Left cardiac atrium (tissue), 4 donors: ENCODE measurements at regions not wholly inside any gene's neighbourhood (a gene's known extent, or its start where the extent isn't known, plus 50 kb on each side); places are given as distances from the start of the nearest gene placed in this dataset.

Experiments
- ATAC-seq, 2 donors: fragments of 200-7000 bp; cut with Tn5 transposase; one replicate each; pipeline ENCODE4 v1.9.1; 2020; ENCODE audit warnings: mild to moderate bottlenecking in 2 of 2, moderate library complexity in 2 of 2
- DNase-seq: peaks from one replicate; pipeline ENCODE4 v3.0.0-alpha.2; 2020
- intact Hi-C, 2 donors: fragments of 100-400 bp; cut with DNase I; formaldehyde crosslinking; loops; one replicate each; pipeline versions ENCODE4 v1.14.1 to v1.15.1; 2022 to 2023
- donor health status: DM: no; HTN: yes; CAD: no.
- donor health status: DM: no; HTN: yes; CAD: no; lungs with severe emphysema.
- donor health status: DM: yes; HTN: yes; CAD: no.
- donor health status: Dilated cardiomyopathy.

- intact Hi-C loops = no loop called here
- ATAC-seq (no peak), DNase-seq (no peak)
Measured at GRCh38 chr3:160157321-160157720, 67.9 kb upstream of the C3orf80 start.

DNA sequence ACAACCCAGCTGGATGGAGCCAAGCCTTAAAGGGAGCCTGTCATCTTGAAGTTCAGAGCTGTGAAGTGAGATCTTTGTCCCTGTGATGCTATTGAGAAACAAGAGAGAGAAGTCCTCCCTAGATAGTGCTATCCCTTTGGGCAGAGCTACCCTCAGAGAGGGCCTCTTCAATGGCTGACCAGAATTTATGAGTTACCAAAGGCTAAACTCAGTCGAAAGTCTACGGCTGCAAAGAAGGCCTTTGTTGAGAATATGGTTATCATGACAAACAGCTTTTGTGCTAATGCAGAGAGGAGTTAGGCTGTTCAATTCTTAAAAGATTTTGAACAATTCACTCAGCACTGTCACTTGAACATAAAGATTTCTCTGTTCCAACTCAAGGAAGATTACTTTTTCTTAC lies 65.9 kb upstream of the C3orf80 start:
- intact Hi-C loops = no loop called here
- ATAC-seq (no peak), DNase-seq (no peak)

GRCh38 chr3:160159806-160160205 lies 65.4 kb upstream of the C3orf80 start:
- intact Hi-C loops = loop anchor here (5.0 to 10.0 kb wide), 3 partner anchors 175 to 255 kb away; no protein-coding TSS in a partner anchor
- DNase-seq = no peak
- ATAC-seq = no peak

DNA sequence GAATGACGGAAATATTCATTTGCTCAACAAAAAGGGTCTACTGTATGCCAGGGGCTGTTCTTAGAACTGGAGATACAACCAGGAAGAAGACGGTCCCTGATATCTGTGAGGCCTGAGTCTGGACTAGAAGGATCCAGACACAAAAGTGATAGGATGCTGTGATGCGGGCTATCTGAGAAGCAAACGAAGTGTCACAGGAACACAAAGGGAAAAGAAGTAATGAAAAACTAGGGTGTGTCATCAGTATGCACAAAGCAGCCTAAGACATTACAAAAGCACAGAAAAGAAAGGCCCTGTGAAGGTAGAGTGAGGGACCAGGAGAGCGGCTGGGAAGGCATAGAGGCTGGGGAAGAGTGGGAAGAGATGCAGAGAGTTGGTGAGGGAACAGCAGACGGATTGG lies 63.3 kb upstream of the C3orf80 start:
- ATAC-seq (no peak), DNase-seq (no peak)
- intact Hi-C loops = loop anchor here (2.0 to 10.0 kb wide), 4 partner anchors 173 to 253 kb away; no protein-coding TSS in a partner anchor

- no peak for DNase-seq
- ATAC-seq = no peak
- intact Hi-C loops = loop anchor here (2.0 to 10.0 kb wide), 4 partner anchors 172 to 252 kb away; no protein-coding TSS in a partner anchor
Measured at GRCh38 chr3:160162440-160162839, 62.8 kb upstream of the C3orf80 start.

- ATAC-seq = no peak
- intact Hi-C loops = loop anchor here (2.0 to 10.0 kb wide), 4 partner anchors 171 to 251 kb away; no protein-coding TSS in a partner anchor
Measured at GRCh38 chr3:160163229-160163878, 61.9 kb upstream of the C3orf80 start.

GRCh38 chr3:160168246-160168645 lies 57.0 kb upstream of the C3orf80 start:
- no peak for ATAC-seq
- intact Hi-C loops = loop anchor here in 1 of 2 donors (10.0 kb wide), 2 partner anchors 167 to 247 kb away; no protein-coding TSS in a partner anchor
- no peak for DNase-seq

More at GRCh38 chr3:160163229-160163878, 61.9 kb upstream of the C3orf80 start:
- DNase-seq = no peak

DNA sequence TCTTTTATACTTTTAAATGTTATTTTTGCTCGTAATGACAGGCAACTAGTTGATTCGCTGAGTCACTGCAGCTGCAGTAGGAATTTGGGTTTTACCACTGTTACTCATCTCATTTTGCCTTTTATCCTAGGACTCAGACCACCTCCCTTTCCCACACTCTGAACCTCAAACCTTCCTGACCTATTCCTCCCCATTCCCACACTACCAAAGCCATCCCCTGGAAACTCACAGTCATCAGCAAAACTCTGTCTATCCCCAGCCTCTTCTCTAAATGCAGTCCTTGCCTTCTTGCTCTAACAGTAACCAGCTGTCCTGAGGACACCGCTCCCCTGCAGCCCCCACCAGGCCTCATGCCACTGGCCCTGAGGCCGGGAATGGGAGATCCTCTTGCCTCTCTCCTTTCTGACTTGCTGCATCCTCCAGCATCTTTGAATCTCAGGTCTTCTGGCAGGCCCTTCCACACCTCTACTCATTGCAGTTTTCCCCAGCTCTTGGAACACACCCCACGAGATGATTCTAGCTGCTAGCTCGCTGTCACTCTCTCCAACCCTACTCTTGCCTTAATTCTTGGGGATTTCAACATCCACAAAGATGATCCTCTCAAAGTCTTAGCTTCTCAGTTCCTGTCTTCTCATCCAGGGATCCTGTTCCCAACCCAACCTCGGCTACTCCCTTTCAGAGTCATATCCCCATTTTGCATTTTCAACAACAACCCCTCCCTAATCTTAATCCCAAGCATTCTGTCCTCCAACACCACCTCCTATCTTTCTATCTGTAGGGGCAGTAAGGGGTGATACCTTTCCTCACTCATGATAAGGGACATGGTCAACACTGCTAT lies 55.9 kb upstream of the C3orf80 start:
- peak in 1 of 2 donors; percentile 76 for ATAC-seq
- no peak for DNase-seq
- intact Hi-C loops = loop anchor here in 1 of 2 donors (10.0 kb wide), 2 partner anchors 165 to 245 kb away; no protein-coding TSS in a partner anchor

GRCh38 chr3:160170409-160171370 lies 54.5 kb upstream of the C3orf80 start:
- intact Hi-C loops = no loop called here
- ATAC-seq = no peak
- DNase-seq = no peak

DNA sequence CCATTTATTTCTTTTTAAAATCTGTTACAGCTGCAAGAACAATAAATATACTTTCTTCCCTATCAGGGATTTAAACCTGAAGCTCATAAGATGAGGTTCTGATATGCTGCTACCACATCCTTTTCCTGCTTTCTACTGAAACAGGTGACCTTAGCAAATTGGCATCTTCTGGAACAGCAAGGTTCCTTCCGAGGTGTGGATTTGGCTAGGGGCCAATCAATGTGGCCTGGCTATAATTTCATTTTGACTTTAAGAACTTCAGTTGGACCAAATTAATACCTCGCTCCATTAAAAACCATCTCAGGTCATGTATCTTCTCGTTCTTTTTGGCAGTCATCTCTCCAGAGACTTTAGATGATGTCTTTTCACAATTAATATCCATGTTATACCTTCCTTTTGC lies 53.4 kb upstream of the C3orf80 start:
- intact Hi-C loops = no loop called here
- ATAC-seq = no peak
- no peak for DNase-seq

- intact Hi-C loops = no loop called here
Measured at GRCh38 chr3:160174621-160175020, 50.6 kb upstream of the C3orf80 start.

More at GRCh38 chr3:160174621-160175020, 50.6 kb upstream of the C3orf80 start:
- ATAC-seq (no peak), DNase-seq (no peak)
